Prostate gland (tissue), 2 donors: ENCODE measurements at regions not wholly inside any gene's neighbourhood (a gene's known extent, or its start where the extent isn't known, plus 50 kb on each side); places are given as distances from the start of the nearest gene placed in this dataset.

Experiments
- DNase-seq: peaks from one replicate; pipeline ENCODE4 v3.0.0-alpha.2; 2019; ENCODE audit warnings: low spot score
- H3K27ac ChIP-seq, 2 donors: fragments of 200-600 bp; sonication (generic); 2 replicates each; pipeline ENCODE4 v1.5.1; 2017 to 2019
- H3K27me3 ChIP-seq: fragments of 200-600 bp; sonication (generic); replicated peaks from 2 replicates; pipeline ENCODE4 v1.5.1; 2019; ENCODE audit not compliant: insufficient read depth
- H3K36me3 ChIP-seq, 2 donors: fragments of 200-600 bp; sonication (generic); 1 replicate in 1 of 2; 2 replicates in 1 of 2; pipeline versions ENCODE4 v1.5.1 to v1.8.1; 2017 to 2019
- H3K4me1 ChIP-seq: fragments of 200-600 bp; sonication (generic); replicated peaks from 2 replicates; pipeline ENCODE4 v1.5.1; 2019
- H3K4me3 ChIP-seq, 2 donors: fragments of 200-600 bp; sonication (generic); 2 replicates each; pipeline ENCODE4 v1.5.1; 2017 to 2019
- H3K9me3 ChIP-seq: fragments of 200-600 bp; sonication (generic); 2 replicates; pipeline ENCODE4 v1.5.1; 2017
- CTCF ChIP-seq, 4 experiments: fragments of 200-600 bp in 2 of 4; fragments of 450-650 bp in 2 of 4; sonication (generic) in 2 of 4; IDR thresholded peaks; 1 replicate in 3 of 4; 2 replicates in 1 of 4; pipeline ENCODE4 v1.5.1; 2016 to 2019; ENCODE audit warnings: antibody characterized with exemption in 4 of 4, mild to moderate bottlenecking in 2 of 4, moderate library complexity in 2 of 4
- POLR2A ChIP-seq: fragments of 450-650 bp; IDR thresholded peaks from one replicate; pipeline ENCODE4 v1.6.1; 2016; ENCODE audit warnings: antibody characterized with exemption, mild to moderate bottlenecking
- POLR2AphosphoS5 ChIP-seq: sonication (generic); formaldehyde crosslinking; IDR thresholded peaks from one replicate; pipeline ENCODE4 v1.6.1; 2017; ENCODE audit warnings: antibody characterized with exemption
- WGBS: methylation state at CpG from one replicate; pipeline ENCODE4 v1.1.5; 2018; 5-methylcytosine and 5-hydroxymethylcytosine counted together
- intact Hi-C: fragments of 100-400 bp; cut with DNase I; formaldehyde crosslinking; loops from one replicate; pipeline ENCODE4 v1.14.2; 2022
- microRNA counts, 2 donors: library from miRNA; unstranded; fragments of <30 nt; microRNA quantifications; one replicate each; lab custom pipeline; 2016 to 2017
- microRNA-seq: library from miRNA; unstranded; fragments of <30 nt; microRNA quantifications from one replicate; pipeline ENCODE4, GENCODE V29; 2016
- small RNA-seq, 2 donors: library from RNA; depleted of rRNA; stranded (forward); fragments of <200 nt; gene quantifications; one replicate each; pipeline ENCODE3, GENCODE V24; 2016

GRCh38 chr4:65738134-65738533 is 67.8 kb upstream of the EPHA5 start:
- no peak overlapping the region for H3K4me3 ChIP-seq
- no peak for DNase-seq
- H3K27ac ChIP-seq, result no peak overlapping the region
- H3K27me3 ChIP-seq, result no peaks in the 10 kb centered on the region
- no peaks in the 10 kb centered on the region for H3K4me1 ChIP-seq
- intact Hi-C loops, result no loop called here
- TF ChIP-seq CTCF (IDR thresholded peaks at IDR 0.05) (no peak), POLR2A (no peak), POLR2AphosphoS5 (no peak)
- no peaks in the 10 kb centered on the region for H3K36me3 ChIP-seq
- whole genome bisulfite sequencing, result 84% methylated on average over 2 of the region's 2 CpGs
- no peaks in the 10 kb centered on the region for H3K9me3 ChIP-seq

GRCh38 chr4:65737672-65738071 is 67.4 kb upstream of the EPHA5 start:
- H3K9me3 ChIP-seq, result no peaks in the 10 kb centered on the region
- intact Hi-C loops, result no loop called here
- no peak for TF ChIP-seq POLR2A
- no peak for TF ChIP-seq POLR2AphosphoS5
- no peak for TF ChIP-seq CTCF (IDR thresholded peaks at IDR 0.05)
- no peak overlapping the region for H3K27ac ChIP-seq
- WGBS, result 65% methylated on average over 4 of the region's 4 CpGs
- H3K27me3 ChIP-seq, result no peaks in the 10 kb centered on the region
- DNase-seq, result no peak
- no peak overlapping the region for H3K4me3 ChIP-seq
- H3K36me3 ChIP-seq, result no peaks in the 10 kb centered on the region
- H3K4me1 ChIP-seq, result no peaks in the 10 kb centered on the region

GRCh38 chr4:65724973-65725372 is 54.7 kb upstream of the EPHA5 start:
- no peak for TF ChIP-seq POLR2A
- no peak for TF ChIP-seq CTCF (IDR thresholded peaks at IDR 0.05)
- no peak for TF ChIP-seq POLR2AphosphoS5
- Histone ChIP-seq H3K36me3 (no peaks in the 10 kb centered on the region), H3K27ac (no peak overlapping the region), H3K4me1 (no peaks in the 10 kb centered on the region), H3K27me3 (no peaks in the 10 kb centered on the region), H3K9me3 (no peaks in the 10 kb centered on the region), H3K4me3 (no peak overlapping the region)
- WGBS, result 88% methylated on average over 5 of the region's 5 CpGs
- intact Hi-C loops, result no loop called here
- no peak for DNase-seq

MicroRNAs in the stretch of these regions (microRNA counts, 767-probe panel; counts per million panel counts)
- 0 to 431 counts per million in 2 donors for microRNA hsa-miR-1269a (lab: Ali Mortazavi, UCI)

Small RNA genes in the stretch of these regions (microRNA-seq; reads per million reads assigned to microRNA genes)
- gene MIR1269A, result 0.34 reads per million

Small RNA genes in the stretch of these regions (small RNA-seq; reads per million reads assigned to genes)
- gene MIR1269A, result 0 to 34.3 reads per million in 2 donors
- 0 reads per million in 2 donors for gene RNU2-40P
- gene RNU6-699P, result 0 reads per million in 2 donors
